HG02943 (cell line): ENCODE measurements at regions not wholly inside any gene's neighbourhood (a gene's known extent, or its start where the extent isn't known, plus 50 kb on each side); places are given as distances from the start of the nearest gene placed in this dataset.
"Not testable (repeated sequence)": the region's sequence is repeated elsewhere in the genome, so short reads cannot be mapped to it uniquely, and the experiment has no call there.

Source experiments
- ATAC-seq: cut with Tn5 transposase; IDR thresholded peaks from one replicate; pipeline ENCODE4 v1.9.1; 2021; ENCODE audit warnings: mild to moderate bottlenecking, low read depth, moderate library complexity; ENCODE audit not compliant: unreplicated experiment

GRCh38 chr2:205867371-205867770 lies 185.1 kb downstream of the NRP2 start:
- no peak for ATAC-seq

- ATAC-seq = no peak
Observed at GRCh38 chr2:205865905-205866441, 183.7 kb downstream of the NRP2 start.

- ATAC-seq = no peak
Observed at GRCh38 chr2:205865056-205865455, 182.8 kb downstream of the NRP2 start.

GRCh38 chr2:205864491-205864890 lies 182.2 kb downstream of the NRP2 start:
- no peak for ATAC-seq

- ATAC-seq = not testable (repeated sequence)
Observed at GRCh38 chr2:205862761-205863160, 180.5 kb downstream of the NRP2 start.

GRCh38 chr2:205860885-205861284 lies 178.6 kb downstream of the NRP2 start:
- ATAC-seq = no peak

GRCh38 chr2:205860181-205860580 lies 177.9 kb downstream of the NRP2 start:
- ATAC-seq = no peak

GRCh38 chr2:205858881-205859441 lies 176.7 kb downstream of the NRP2 start:
- no peak for ATAC-seq

- ATAC-seq = no peak
Observed at GRCh38 chr2:205858275-205858674, 176.0 kb downstream of the NRP2 start.

- ATAC-seq = no peak
Observed at GRCh38 chr2:205857520-205858237, 175.4 kb downstream of the NRP2 start.

- no peak for ATAC-seq
Observed at GRCh38 chr2:205852457-205852856, 170.2 kb downstream of the NRP2 start.

- no peak for ATAC-seq
Observed at GRCh38 chr2:205850611-205851010, 168.3 kb downstream of the NRP2 start.

GRCh38 chr2:205850132-205850531 lies 167.8 kb downstream of the NRP2 start:
- no peak for ATAC-seq

- ATAC-seq = no peak
Observed at GRCh38 chr2:205849136-205849535, 166.8 kb downstream of the NRP2 start.

- no peak for ATAC-seq
Observed at GRCh38 chr2:205848601-205849000, 166.3 kb downstream of the NRP2 start.
